ENCODE measurements at regions not wholly inside any gene's neighbourhood (a gene's known extent, or its start where the extent isn't known, plus 50 kb on each side); places are given as distances from the start of the nearest gene placed in this dataset.

GRCh38 chr9:103530934-103531333 is 535.8 kb downstream of the CYLC2 start:
- TF ChIP-seq, protein P1, sequence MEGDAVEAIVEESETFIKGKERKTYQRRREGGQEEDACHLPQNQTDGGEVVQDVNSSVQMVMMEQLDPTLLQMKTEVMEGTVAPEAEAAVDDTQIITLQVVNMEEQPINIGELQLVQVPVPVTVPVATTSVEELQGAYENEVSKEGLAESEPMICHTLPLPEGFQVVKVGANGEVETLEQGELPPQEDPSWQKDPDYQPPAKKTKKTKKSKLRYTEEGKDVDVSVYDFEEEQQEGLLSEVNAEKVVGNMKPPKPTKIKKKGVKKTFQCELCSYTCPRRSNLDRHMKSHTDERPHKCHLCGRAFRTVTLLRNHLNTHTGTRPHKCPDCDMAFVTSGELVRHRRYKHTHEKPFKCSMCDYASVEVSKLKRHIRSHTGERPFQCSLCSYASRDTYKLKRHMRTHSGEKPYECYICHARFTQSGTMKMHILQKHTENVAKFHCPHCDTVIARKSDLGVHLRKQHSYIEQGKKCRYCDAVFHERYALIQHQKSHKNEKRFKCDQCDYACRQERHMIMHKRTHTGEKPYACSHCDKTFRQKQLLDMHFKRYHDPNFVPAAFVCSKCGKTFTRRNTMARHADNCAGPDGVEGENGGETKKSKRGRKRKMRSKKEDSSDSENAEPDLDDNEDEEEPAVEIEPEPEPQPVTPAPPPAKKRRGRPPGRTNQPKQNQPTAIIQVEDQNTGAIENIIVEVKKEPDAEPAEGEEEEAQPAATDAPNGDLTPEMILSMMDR (IDR thresholded peaks at IDR 0.05): no peak
- TF ChIP-seq POLR2A (IDR thresholded peaks at IDR 0.05): no peak

All from right lobe of liver (tissue), 4 donors.